GM23248 (cell line): ENCODE measurements at regions not wholly inside any gene's neighbourhood (a gene's known extent, or its start where the extent isn't known, plus 50 kb on each side); places are given as distances from the start of the nearest gene placed in this dataset.

Source experiments
- DNase-seq: peaks from one replicate; pipeline ENCODE4 v3.0.0-alpha.2; 2015
- H2AFZ ChIP-seq: fragments of 200-600 bp; sonication (generic); 2 replicates; pipeline ENCODE4 v1.6.1; 2016; ENCODE audit warnings: antibody characterized with exemption
- H3F3A ChIP-seq: fragments of 200-600 bp; sonication (generic); 2 replicates; pipeline ENCODE4 v1.6.1; 2016; ENCODE audit warnings: mild to moderate bottlenecking, antibody characterized with exemption, mixed run types; ENCODE audit not compliant: insufficient read depth
- H3K27ac ChIP-seq: fragments of 200-600 bp; sonication (generic); 2 replicates; pipeline ENCODE4 v1.5.1; 2016; ENCODE audit warnings: mild to moderate bottlenecking
- H3K27me3 ChIP-seq: fragments of 200-600 bp; sonication (generic); replicated peaks from 2 replicates; pipeline ENCODE4 v1.6.1; 2016; ENCODE audit warnings: mild to moderate bottlenecking; ENCODE audit not compliant: insufficient read depth
- H3K36me3 ChIP-seq: fragments of 200-600 bp; sonication (generic); 2 replicates; pipeline ENCODE4 v1.6.1; 2016; ENCODE audit warnings: low read depth, mild to moderate bottlenecking
- H3K4me1 ChIP-seq: fragments of 200-600 bp; sonication (generic); 2 replicates; pipeline ENCODE4 v1.6.1; 2016; ENCODE audit warnings: mild to moderate bottlenecking; ENCODE audit not compliant: insufficient read depth
- H3K4me2 ChIP-seq: fragments of 200-600 bp; sonication (generic); one replicate; pipeline ENCODE4 v1.6.1; 2016; ENCODE audit warnings: mild to moderate bottlenecking; ENCODE audit not compliant: unreplicated experiment
- H3K4me3 ChIP-seq: fragments of 200-600 bp; sonication (generic); 2 replicates; pipeline ENCODE4 v1.5.1; 2016; ENCODE audit warnings: mild to moderate bottlenecking
- H3K79me2 ChIP-seq: fragments of 200-600 bp; sonication (generic); 2 replicates; pipeline ENCODE4 v1.6.1; 2016; ENCODE audit warnings: mild to moderate bottlenecking; ENCODE audit not compliant: insufficient read depth
- H3K9ac ChIP-seq: fragments of 200-600 bp; sonication (generic); 2 replicates; pipeline ENCODE4 v1.6.1; 2016; ENCODE audit warnings: mild to moderate bottlenecking
- H3K9me2 ChIP-seq: fragments of 200-600 bp; sonication (generic); 2 replicates; pipeline ENCODE4 v1.6.1; 2016; ENCODE audit warnings: mixed run types, mild to moderate bottlenecking, moderate library complexity; ENCODE audit not compliant: insufficient read depth
- H3K9me3 ChIP-seq: fragments of 200-600 bp; sonication (generic); one replicate; pipeline ENCODE4 v1.6.1; 2017; ENCODE audit warnings: low read depth
- H4K20me1 ChIP-seq: fragments of 200-600 bp; sonication (generic); 2 replicates; pipeline ENCODE4 v1.6.0; 2016; ENCODE audit not compliant: insufficient read depth
- EZH2 ChIP-seq: fragments of 200-600 bp; sonication (generic); IDR thresholded peaks from 2 replicates; pipeline ENCODE4 v1.6.1; 2018; ENCODE audit warnings: antibody characterized with exemption, mild to moderate bottlenecking; ENCODE audit not compliant: insufficient read depth, poor library complexity, severe bottlenecking
- EZH2phosphoT487 ChIP-seq: fragments of 200-600 bp; sonication (generic); IDR thresholded peaks from 2 replicates; pipeline ENCODE4 v1.6.1; 2018; ENCODE audit warnings: antibody characterized with exemption, moderate library complexity, mild to moderate bottlenecking, low read depth; ENCODE audit not compliant: insufficient read depth
- WGBS, 2 experiments: methylation state at CpG; one replicate each; pipeline ENCODE4 v1.1.6; 2015 to 2017; ENCODE audit warnings: low lambda C conversion rate in 2 of 2, low coverage in 1 of 2; ENCODE audit errors: missing lambda C conversion rate in 2 of 2; 5-methylcytosine and 5-hydroxymethylcytosine counted together
- in situ Hi-C: fragments of 300-500 bp; cut with MboI; formaldehyde crosslinking; loops from 2 replicates; pipeline ENCODE4 v1.15.0; 2020

- no peak for DNase-seq
- H3K4me2 ChIP-seq: no peak overlapping the region
- no peaks in the 10 kb centered on the region for H3F3A ChIP-seq
- no peak overlapping the region for H3K9ac ChIP-seq
- H3K27ac ChIP-seq: no peak overlapping the region
- no peaks in the 10 kb centered on the region for H3K4me1 ChIP-seq
- H3K27me3 ChIP-seq: no peaks in the 10 kb centered on the region
- no peaks in the 10 kb centered on the region for H3K9me3 ChIP-seq
- TF ChIP-seq EZH2phosphoT487: no peak
- no peak for TF ChIP-seq EZH2
- H3K79me2 ChIP-seq: no peaks in the 10 kb centered on the region
- no peak overlapping the region for H3K4me3 ChIP-seq
- no peak overlapping the region for H2AFZ ChIP-seq
- no peaks in the 10 kb centered on the region for H4K20me1 ChIP-seq
- H3K36me3 ChIP-seq: no peaks in the 10 kb centered on the region
- H3K9me2 ChIP-seq: no peaks in the 10 kb centered on the region
- in situ Hi-C loops: loop anchor here (25.0 kb wide), 1 partner anchor 97 kb away; no protein-coding TSS in a partner anchor
Measured at GRCh38 chrX:46040001-46040400, 505.2 kb downstream of the ZNF674 start.

- Histone ChIP-seq H3K4me1 (no peaks in the 10 kb centered on the region), H3K9me3 (no peaks in the 10 kb centered on the region), H3K27me3 (no peaks in the 10 kb centered on the region), H3K9ac (no peak overlapping the region), H3K27ac (no peak overlapping the region), H3K9me2 (no peaks in the 10 kb centered on the region), H3K36me3 (no peaks in the 10 kb centered on the region), H3K4me2 (no peak overlapping the region), H3K4me3 (no peak overlapping the region), H2AFZ (no peak overlapping the region), H4K20me1 (no peaks in the 10 kb centered on the region), H3K79me2 (no peaks in the 10 kb centered on the region), H3F3A (no peaks in the 10 kb centered on the region)
- no peak for DNase-seq
- 56 to 83% methylated on average over 4 to 5 of the region's 5 CpGs for WGBS, 2 experiments
- TF ChIP-seq EZH2phosphoT487 (no peak), EZH2 (no peak)
- in situ Hi-C loops: loop anchor here (25.0 kb wide), 1 partner anchor 98 kb away; no protein-coding TSS in a partner anchor
Measured at GRCh38 chrX:46039526-46039925, 505.7 kb downstream of the ZNF674 start.

GRCh38 chrX:46036508-46036907 lies 508.7 kb downstream of the ZNF674 start:
- Histone ChIP-seq H3K9ac (no peak overlapping the region), H3K9me3 (no peaks in the 10 kb centered on the region), H4K20me1 (no peaks in the 10 kb centered on the region), H3K4me1 (no peaks in the 10 kb centered on the region), H3K4me3 (no peak overlapping the region), H2AFZ (no peak overlapping the region), H3K4me2 (no peak overlapping the region), H3K36me3 (no peaks in the 10 kb centered on the region), H3F3A (no peaks in the 10 kb centered on the region), H3K9me2 (no peaks in the 10 kb centered on the region), H3K79me2 (no peaks in the 10 kb centered on the region), H3K27ac (no peak overlapping the region), H3K27me3 (no peaks in the 10 kb centered on the region)
- TF ChIP-seq EZH2: no peak
- no peak for TF ChIP-seq EZH2phosphoT487
- WGBS, 2 experiments: 0 to 4% methylated on average over 1 of the region's 1 CpG
- in situ Hi-C loops: loop anchor here (25.0 kb wide), 1 partner anchor 101 kb away; no protein-coding TSS in a partner anchor
- DNase-seq: peak; percentile 7

- Histone ChIP-seq H4K20me1 (no peaks in the 10 kb centered on the region), H2AFZ (no peak overlapping the region), H3K36me3 (no peaks in the 10 kb centered on the region), H3K9ac (no peak overlapping the region), H3K79me2 (no peaks in the 10 kb centered on the region), H3K4me2 (no peak overlapping the region), H3F3A (no peaks in the 10 kb centered on the region), H3K4me3 (no peak overlapping the region), H3K27me3 (no peaks in the 10 kb centered on the region), H3K9me3 (no peaks in the 10 kb centered on the region), H3K27ac (no peak overlapping the region), H3K4me1 (no peaks in the 10 kb centered on the region), H3K9me2 (no peaks in the 10 kb centered on the region)
- in situ Hi-C loops: loop anchor here (25.0 kb wide), 1 partner anchor 102 kb away; no protein-coding TSS in a partner anchor
- TF ChIP-seq EZH2: no peak
- no peak for TF ChIP-seq EZH2phosphoT487
- DNase-seq: no peak
Measured at GRCh38 chrX:46034868-46035267, 510.4 kb downstream of the ZNF674 start.

GRCh38 chrX:46029777-46030176 lies 515.4 kb downstream of the ZNF674 start:
- H3K36me3 ChIP-seq: no peaks in the 10 kb centered on the region
- H3K9me3 ChIP-seq: no peaks in the 10 kb centered on the region
- no peak overlapping the region for H3K9ac ChIP-seq
- H2AFZ ChIP-seq: no peak overlapping the region
- no peaks in the 10 kb centered on the region for H4K20me1 ChIP-seq
- 86 to 95% methylated on average over 1 of the region's 1 CpG for WGBS, 2 experiments
- H3K4me2 ChIP-seq: no peak overlapping the region
- no peaks in the 10 kb centered on the region for H3K9me2 ChIP-seq
- no peak overlapping the region for H3K27ac ChIP-seq
- DNase-seq: no peak
- H3K4me1 ChIP-seq: no peaks in the 10 kb centered on the region
- H3F3A ChIP-seq: no peaks in the 10 kb centered on the region
- H3K27me3 ChIP-seq: no peaks in the 10 kb centered on the region
- in situ Hi-C loops: loop anchor here (25.0 kb wide), 1 partner anchor 108 kb away; no protein-coding TSS in a partner anchor
- TF ChIP-seq EZH2 (no peak), EZH2phosphoT487 (no peak)
- no peak overlapping the region for H3K4me3 ChIP-seq
- H3K79me2 ChIP-seq: no peaks in the 10 kb centered on the region
